CD14-positive monocyte (primary cell): ENCODE measurements at regions not wholly inside any gene's neighbourhood (a gene's known extent, or its start where the extent isn't known, plus 50 kb on each side); places are given as distances from the start of the nearest gene placed in this dataset.

Experiments used
- DNase-seq, 3 donors: peaks; one replicate each; pipeline ENCODE4 v3.0.0-alpha.2; 2011 to 2022
- H2AFZ ChIP-seq: 2 replicates; pipeline ENCODE4 v1.6.0; 2012; ENCODE audit warnings: mild to moderate bottlenecking, low read depth, low read length, inconsistent platforms; ENCODE audit not compliant: insufficient read depth, poor library complexity, severe bottlenecking
- H3K27ac ChIP-seq, 2 donors: 1 replicate in 1 of 2; 2 replicates in 1 of 2; pipeline ENCODE4 v1.5.1; 2012 to 2013; ENCODE audit warnings: low read length in 2 of 2, control low read depth in 1 of 2, inconsistent platforms in 1 of 2, low read depth in 1 of 2, mild to moderate bottlenecking in 1 of 2
- H3K27me3 ChIP-seq, 2 donors: one replicate each; pipeline versions ENCODE4 v1.6.0 to v1.6.1; 2011 to 2013; ENCODE audit warnings: low read length in 2 of 2; ENCODE audit not compliant: control insufficient read depth in 2 of 2, insufficient read depth in 2 of 2
- H3K36me3 ChIP-seq, 2 donors: replicated peaks in 1 of 2; 1 replicate in 1 of 2; 2 replicates in 1 of 2; pipeline versions ENCODE4 v1.5.1 to v1.6.1; 2012 to 2013; ENCODE audit warnings: low read length in 2 of 2, control low read depth in 1 of 2, inconsistent platforms in 1 of 2, mild to moderate bottlenecking in 1 of 2; ENCODE audit not compliant: insufficient read depth in 2 of 2, control insufficient read depth in 1 of 2
- H3K4me1 ChIP-seq, 2 donors: 1 replicate in 1 of 2; 2 replicates in 1 of 2; pipeline versions ENCODE4 v1.5.1 to v1.6.1; 2012 to 2013; ENCODE audit warnings: low read length in 2 of 2, control low read depth in 1 of 2, inconsistent platforms in 1 of 2, mild to moderate bottlenecking in 1 of 2, moderate library complexity in 1 of 2; ENCODE audit not compliant: insufficient read depth in 2 of 2, control insufficient read depth in 1 of 2
- H3K4me2 ChIP-seq: replicated peaks from 2 replicates; pipeline ENCODE3; 2012; ENCODE audit warnings: low read length, moderate library complexity, mild to moderate bottlenecking; ENCODE audit not compliant: poor library complexity, severe bottlenecking; ENCODE audit errors: extremely low read depth
- H3K4me3 ChIP-seq, 3 experiments: fragments of 200-600 bp in 1 of 3; sonication (generic) in 1 of 3; replicated peaks in 1 of 3; 1 replicate in 2 of 3; 2 replicates in 1 of 3; pipeline ENCODE4 v1.5.1; 2011 to 2013; ENCODE audit warnings: low read length in 3 of 3, mild to moderate bottlenecking in 3 of 3, control low read depth in 2 of 3, low read depth in 2 of 3, inconsistent platforms in 1 of 3, moderate library complexity in 1 of 3
- H3K79me2 ChIP-seq: 2 replicates; pipeline ENCODE4 v1.6.0; 2012; ENCODE audit warnings: mild to moderate bottlenecking, control low read depth, inconsistent platforms, low read length, moderate library complexity; ENCODE audit not compliant: insufficient read depth
- H3K9ac ChIP-seq: 2 replicates; pipeline ENCODE4 v1.6.0; 2017; ENCODE audit warnings: low read length, mild to moderate bottlenecking; ENCODE audit not compliant: insufficient read depth, poor library complexity, severe bottlenecking
- H3K9me3 ChIP-seq, 2 donors: replicated peaks in 1 of 2; 1 replicate in 1 of 2; 2 replicates in 1 of 2; pipeline versions ENCODE4 v1.5.1 to v1.6.1; 2012 to 2013; ENCODE audit warnings: low read length in 2 of 2, control low read depth in 1 of 2; ENCODE audit not compliant: control insufficient read depth in 1 of 2, insufficient read depth in 1 of 2
- H4K20me1 ChIP-seq: 2 replicates; pipeline ENCODE4 v1.6.0; 2012; ENCODE audit warnings: mild to moderate bottlenecking, low read length, control low read depth, moderate library complexity; ENCODE audit not compliant: insufficient read depth
- H3K27ac Mint-ChIP-seq, 7 donors: one replicate each; pipeline ENCODE4 v1.8.0; 2020; ENCODE audit warnings: mild to moderate bottlenecking in 7 of 7, mixed read lengths in 7 of 7, moderate library complexity in 6 of 7, inconsistent platforms in 2 of 7
- H3K27me3 Mint-ChIP-seq, 3 donors: one replicate each; pipeline ENCODE4 v1.8.0; 2021 to 2022; ENCODE audit warnings: low read depth in 3 of 3, mild to moderate bottlenecking in 3 of 3, mixed read lengths in 3 of 3, moderate library complexity in 3 of 3, inconsistent platforms in 1 of 3
- H3K36me3 Mint-ChIP-seq, 2 donors: one replicate each; pipeline ENCODE4 v1.8.0; 2020; ENCODE audit warnings: mixed read lengths in 2 of 2, inconsistent platforms in 1 of 2, mild to moderate bottlenecking in 1 of 2
- H3K4me1 Mint-ChIP-seq: one replicate; pipeline ENCODE4 v1.8.0; 2020; ENCODE audit warnings: mild to moderate bottlenecking, mixed read lengths
- H3K4me3 Mint-ChIP-seq, 2 donors: one replicate each; pipeline ENCODE4 v1.8.0; 2020; ENCODE audit warnings: mild to moderate bottlenecking in 2 of 2, mixed read lengths in 2 of 2, moderate library complexity in 1 of 2
- H3K9me3 Mint-ChIP-seq, 7 donors: one replicate each; pipeline ENCODE4 v1.8.0; 2020 to 2022; ENCODE audit warnings: mixed read lengths in 7 of 7, mild to moderate bottlenecking in 6 of 7, moderate library complexity in 6 of 7, inconsistent platforms in 2 of 7
- CTCF ChIP-seq: fragments of 200-600 bp; IDR thresholded peaks from one replicate; pipeline ENCODE4 v1.8.0; 2022; ENCODE audit warnings: antibody characterized with exemption, mild to moderate bottlenecking
- WGBS: methylation state at CpG from one replicate; pipeline ENCODE4 v1.1.5; 2013; ENCODE audit warnings: missing lambda C conversion rate; ENCODE audit not compliant: insufficient coverage; 5-methylcytosine and 5-hydroxymethylcytosine counted together
- intact Hi-C, 2 donors: fragments of 100-400 bp; cut with micrococcal nuclease; formaldehyde crosslinking; loops; one replicate each; pipeline versions ENCODE4 v1.15.0 to v1.15.1; 2023

GRCh38 chr14:27072589-27072988 is 474.8 kb upstream of the NOVA1 start:
- Histone ChIP-seq H3K4me2 (no peak overlapping the region), H3K9ac (no peak overlapping the region), H2AFZ (no peak overlapping the region), H3K4me3 (no peak overlapping the region), H4K20me1 (no peaks in the 10 kb centered on the region), H3K27me3 (no peaks in the 10 kb centered on the region), H3K9me3 (no peaks in the 10 kb centered on the region), H3K27ac (no peak overlapping the region), H3K79me2 (no peaks in the 10 kb centered on the region), H3K4me1 (no peaks in the 10 kb centered on the region), H3K36me3 (no peaks in the 10 kb centered on the region)
- no peak overlapping the region for H3K4me3 Mint-ChIP-seq
- no peak overlapping the region for H3K27ac Mint-ChIP-seq
- H3K9me3 Mint-ChIP-seq: peaks cover 0 to 1% (median 0%) of the 10 kb centered on the region in 7 donors
- H3K4me1 Mint-ChIP-seq: no peaks in the 10 kb centered on the region
- H3K36me3 Mint-ChIP-seq: no peaks in the 10 kb centered on the region
- TF ChIP-seq CTCF: no peak
- intact Hi-C loops: no loop called here
- peaks cover 0 to 2% (median 0%) of the 10 kb centered on the region in 3 donors for H3K27me3 Mint-ChIP-seq
- no peak for DNase-seq
- WGBS: 60% methylated on average over 1 of the region's 5 CpGs

- H3K4me3 ChIP-seq: no peak overlapping the region
- no peaks in the 10 kb centered on the region for H3K27me3 ChIP-seq
- no peak overlapping the region for H3K9ac ChIP-seq
- H3K4me1 ChIP-seq: no peaks in the 10 kb centered on the region
- Mint-ChIP-seq H3K4me1 (no peaks in the 10 kb centered on the region), H3K9me3 (no peaks in the 10 kb centered on the region), H3K4me3 (no peak overlapping the region), H3K36me3 (no peaks in the 10 kb centered on the region), H3K27me3 (peaks cover 0 to 4% (median 0%) of the 10 kb centered on the region in 3 donors), H3K27ac (no peak overlapping the region)
- no peak overlapping the region for H3K27ac ChIP-seq
- intact Hi-C loops: no loop called here
- WGBS: no CpG with 5 or more reads among the region's 1 CpG
- no peaks in the 10 kb centered on the region for H3K36me3 ChIP-seq
- no peaks in the 10 kb centered on the region for H3K79me2 ChIP-seq
- H4K20me1 ChIP-seq: no peaks in the 10 kb centered on the region
- no peak for TF ChIP-seq CTCF
- DNase-seq: no peak
- no peak overlapping the region for H3K4me2 ChIP-seq
- H2AFZ ChIP-seq: no peak overlapping the region
- no peaks in the 10 kb centered on the region for H3K9me3 ChIP-seq
Observed at GRCh38 chr14:27075503-27075902, 477.7 kb upstream of the NOVA1 start.
